Osteocyte (in vitro differentiated cells): ENCODE measurements at regions not wholly inside any gene's neighbourhood (a gene's known extent, or its start where the extent isn't known, plus 50 kb on each side); places are given as distances from the start of the nearest gene placed in this dataset.
"Not testable (repeated sequence)": the region's sequence is repeated elsewhere in the genome, so short reads cannot be mapped to it uniquely, and the experiment has no call there.

Experiments used
- DNase-seq: peaks from one replicate; pipeline ENCODE4 v3.0.0; 2021; ENCODE audit warnings: mixed read lengths; ENCODE audit not compliant: unreplicated experiment; ENCODE audit errors: extremely low spot score
- H3K27ac Mint-ChIP-seq: one replicate; pipeline ENCODE4 v1.8.0; 2021; ENCODE audit warnings: mild to moderate bottlenecking, mixed read lengths; ENCODE audit not compliant: unreplicated experiment
- H3K27me3 Mint-ChIP-seq: one replicate; pipeline ENCODE4 v1.8.0; 2021; ENCODE audit warnings: mixed read lengths; ENCODE audit not compliant: unreplicated experiment
- H3K36me3 Mint-ChIP-seq: one replicate; pipeline ENCODE4 v1.8.0; 2021; ENCODE audit warnings: mixed read lengths; ENCODE audit not compliant: unreplicated experiment
- H3K4me1 Mint-ChIP-seq: one replicate; pipeline ENCODE4 v1.8.0; 2021; ENCODE audit warnings: mixed read lengths; ENCODE audit not compliant: unreplicated experiment
- H3K4me3 Mint-ChIP-seq: one replicate; pipeline ENCODE4 v1.8.0; 2021; ENCODE audit warnings: mild to moderate bottlenecking, moderate library complexity, mixed read lengths; ENCODE audit not compliant: unreplicated experiment
- H3K9me3 Mint-ChIP-seq: one replicate; pipeline ENCODE4 v1.8.0; 2021; ENCODE audit warnings: mixed read lengths; ENCODE audit not compliant: unreplicated experiment
- CTCF ChIP-seq: fragments of 200-600 bp; sonication (generic); IDR thresholded peaks from 2 replicates; pipeline ENCODE4 v1.5.0; 2021; ENCODE audit warnings: antibody characterized with exemption, mild to moderate bottlenecking, moderate library complexity

- H3K4me1 Mint-ChIP-seq = no peaks in the 10 kb centered on the region
- no peaks in the 10 kb centered on the region for H3K27me3 Mint-ChIP-seq
- no peak overlapping the region for H3K27ac Mint-ChIP-seq
- peak; percentile 79 for DNase-seq
- no peak for TF ChIP-seq CTCF
- no peak overlapping the region for H3K4me3 Mint-ChIP-seq
- H3K9me3 Mint-ChIP-seq = no peaks in the 10 kb centered on the region
- H3K36me3 Mint-ChIP-seq = no peaks in the 10 kb centered on the region
Measured at GRCh38 chr14:104266631-104267575, 128.5 kb downstream of the KIF26A start.

DNA sequence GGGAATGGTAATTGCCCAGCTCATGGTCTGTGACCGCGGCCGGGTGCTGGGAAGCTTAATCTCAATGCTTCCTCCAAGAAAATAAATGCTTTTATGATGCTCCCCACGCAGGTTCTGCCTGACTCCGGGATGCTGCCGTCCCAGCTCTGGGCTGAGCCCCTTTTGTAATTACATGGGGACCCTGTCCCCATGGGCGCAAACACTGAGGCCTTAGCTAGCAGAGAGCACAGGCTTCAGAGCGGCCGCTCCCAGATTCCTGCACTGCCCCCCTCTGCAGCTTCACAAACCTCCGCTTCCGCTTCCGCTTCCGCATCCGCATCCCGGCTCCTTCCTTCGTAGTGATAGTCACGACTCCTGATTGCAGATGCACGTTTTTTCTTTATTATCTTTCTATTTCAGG lies 129.5 kb downstream of the KIF26A start:
- Mint-ChIP-seq H3K4me3 (no peak overlapping the region), H3K9me3 (no peaks in the 10 kb centered on the region), H3K27ac (no peak overlapping the region), H3K27me3 (no peaks in the 10 kb centered on the region), H3K36me3 (no peaks in the 10 kb centered on the region), H3K4me1 (no peaks in the 10 kb centered on the region)
- TF ChIP-seq CTCF = no peak
- peak; percentile 62 for DNase-seq

DNA sequence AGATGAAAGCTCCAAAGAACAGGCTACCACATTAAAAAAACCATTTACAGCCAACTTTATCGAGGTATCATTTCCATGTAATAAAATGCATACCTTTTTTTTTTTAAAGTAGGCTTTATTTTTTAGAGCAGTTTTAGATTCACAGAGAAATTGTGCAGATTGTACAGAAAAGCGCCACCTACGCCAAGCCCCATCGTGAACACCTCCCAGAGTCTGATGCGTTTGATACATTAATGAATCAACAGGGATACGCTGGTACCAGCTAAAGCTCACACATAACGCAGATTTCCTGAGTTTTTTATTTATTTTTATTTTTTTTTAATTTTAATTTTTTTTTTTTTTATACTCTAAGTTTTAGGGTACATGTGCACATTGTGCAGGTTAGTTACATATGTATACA lies 129.9 kb downstream of the KIF26A start:
- Mint-ChIP-seq H3K27ac (no peak overlapping the region), H3K4me1 (no peaks in the 10 kb centered on the region), H3K36me3 (no peaks in the 10 kb centered on the region), H3K9me3 (no peaks in the 10 kb centered on the region), H3K4me3 (no peak overlapping the region), H3K27me3 (no peaks in the 10 kb centered on the region)
- no peak for DNase-seq
- no peak for TF ChIP-seq CTCF

- Mint-ChIP-seq H3K9me3 (no peaks in the 10 kb centered on the region), H3K4me1 (no peaks in the 10 kb centered on the region), H3K27ac (no peak overlapping the region), H3K36me3 (no peaks in the 10 kb centered on the region), H3K4me3 (no peak overlapping the region), H3K27me3 (peaks cover 1% of the 10 kb centered on the region)
- TF ChIP-seq CTCF = no peak
- peak; percentile 81 for DNase-seq
Measured at GRCh38 chr14:104268725-104269436, 130.5 kb downstream of the KIF26A start.

- not testable (repeated sequence) for H3K36me3 Mint-ChIP-seq, H3K27me3 Mint-ChIP-seq, H3K4me1 Mint-ChIP-seq, H3K27ac Mint-ChIP-seq, H3K9me3 Mint-ChIP-seq, H3K4me3 Mint-ChIP-seq
- peak; percentile 80 for DNase-seq
Measured at GRCh38 chr14:104269511-104270241, 131.3 kb downstream of the KIF26A start.
